Panc1 (cell line): ENCODE measurements at regions not wholly inside any gene's neighbourhood (a gene's known extent, or its start where the extent isn't known, plus 50 kb on each side); places are given as distances from the start of the nearest gene placed in this dataset.
"Not testable (repeated sequence)": the region's sequence is repeated elsewhere in the genome, so short reads cannot be mapped to it uniquely, and the experiment has no call there.

ENCODE experiments used
- ATAC-seq: fragments of 200-7000 bp; cut with Tn5 transposase; 2 replicates; pipeline ENCODE4 v1.9.1; 2020; ENCODE audit warnings: mild to moderate bottlenecking, moderate library complexity
- BruUV-seq: library from RNA; stranded (reverse); fragments of 400-500 nt; replicated peaks from 2 replicates; lab custom pipeline; 2021; lab: Mats Ljungman, UMichigan
- CTCF ChIA-PET: fragments of 300-600 bp; sonication (Branson Sonifier 250); formaldehyde crosslinking; loops from one replicate; lab custom pipeline; 2022; ENCODE audit warnings: antibody characterized with exemption; lab: Charles Lee
- POLR2A ChIA-PET: fragments of 300-600 bp; sonication (Branson Sonifier 250); formaldehyde crosslinking; loops from one replicate; lab custom pipeline; 2022; ENCODE audit warnings: antibody characterized with exemption; lab: Charles Lee
- DNase-seq: peaks from one replicate; pipeline ENCODE4 v3.0.0-alpha.2; 2010; ENCODE audit warnings: low read depth, low spot score
- H3K27ac ChIP-seq: 2 replicates; pipeline ENCODE4 v1.5.1; 2011; ENCODE audit warnings: mild to moderate bottlenecking, low read length, inconsistent platforms
- H3K27me3 ChIP-seq: fragments of 200-500 bp; sonication (Bioruptor generic); 2 replicates; pipeline ENCODE4 v1.6.0; 2014; ENCODE audit warnings: low read length, inconsistent platforms; ENCODE audit not compliant: control insufficient read depth, insufficient read depth
- H3K36me3 ChIP-seq: fragments of 200-500 bp; sonication (Bioruptor generic); 2 replicates; pipeline ENCODE4 v1.5.1; 2014; ENCODE audit warnings: inconsistent platforms, mild to moderate bottlenecking, low read length, moderate library complexity; ENCODE audit not compliant: control insufficient read depth, insufficient read depth
- H3K4me1 ChIP-seq: 2 replicates; pipeline ENCODE4 v1.5.1; 2011; ENCODE audit warnings: inconsistent platforms, mild to moderate bottlenecking, low read length, moderate library complexity; ENCODE audit not compliant: control insufficient read depth, insufficient read depth
- H3K4me3 ChIP-seq, 2 experiments: 2 replicates each; pipeline ENCODE4 v1.5.1; 2011 to 2012; ENCODE audit warnings: low read depth in 2 of 2, low read length in 2 of 2, mild to moderate bottlenecking in 2 of 2, inconsistent platforms in 1 of 2, moderate library complexity in 1 of 2
- H3K9me3 ChIP-seq: fragments of 200-500 bp; sonication (Bioruptor generic); 2 replicates; pipeline ENCODE4 v1.5.1; 2014; ENCODE audit warnings: low read depth, mild to moderate bottlenecking, inconsistent platforms, low read length, moderate library complexity; ENCODE audit not compliant: control insufficient read depth, insufficient read depth
- POLR2AphosphoS5 ChIP-seq: IDR thresholded peaks from 2 replicates; pipeline ENCODE4 v1.6.1; 2012; ENCODE audit warnings: mild to moderate bottlenecking, low read depth, low read length, moderate library complexity
- SIN3A ChIP-seq: IDR thresholded peaks from 2 replicates; pipeline ENCODE4 v1.6.1; 2012; ENCODE audit warnings: low read depth, mild to moderate bottlenecking, low read length, moderate library complexity, borderline replicate concordance; ENCODE audit not compliant: insufficient read depth
- TCF7L2 ChIP-seq: IDR thresholded peaks from 2 replicates; pipeline ENCODE4 v1.6.1; 2011; ENCODE audit warnings: mild to moderate bottlenecking, low read depth, low read length, inconsistent platforms
- in situ Hi-C: cut with HindIII; loops from 2 replicates; pipeline ENCODE4 v1.10.0; 2016; ENCODE audit warnings: low sequenced_read_pairs, low pct_unique_long_range_greater_than_20kb
- intact Hi-C: fragments of 100-400 bp; cut with micrococcal nuclease; formaldehyde crosslinking; loops from one replicate; pipeline ENCODE4 v1.10.0; 2022; ENCODE audit not compliant: unreplicated experiment
- TF ChIP-seq, protein P1 (sequence below): fragments of 450-650 bp; IDR thresholded peaks from 2 replicates; pipeline ENCODE4 v1.5.1; 2017; ENCODE audit warnings: mild to moderate bottlenecking
- TF ChIP-seq, protein P2 (sequence below), 2 experiments: IDR thresholded peaks; 2 replicates each; pipeline ENCODE4 v1.6.1; 2011 to 2012; ENCODE audit warnings: low read depth in 2 of 2, control low read depth in 1 of 2, low read length in 1 of 2, mild to moderate bottlenecking in 1 of 2, moderate library complexity in 1 of 2; ENCODE audit not compliant: insufficient read depth in 1 of 2

DNA sequence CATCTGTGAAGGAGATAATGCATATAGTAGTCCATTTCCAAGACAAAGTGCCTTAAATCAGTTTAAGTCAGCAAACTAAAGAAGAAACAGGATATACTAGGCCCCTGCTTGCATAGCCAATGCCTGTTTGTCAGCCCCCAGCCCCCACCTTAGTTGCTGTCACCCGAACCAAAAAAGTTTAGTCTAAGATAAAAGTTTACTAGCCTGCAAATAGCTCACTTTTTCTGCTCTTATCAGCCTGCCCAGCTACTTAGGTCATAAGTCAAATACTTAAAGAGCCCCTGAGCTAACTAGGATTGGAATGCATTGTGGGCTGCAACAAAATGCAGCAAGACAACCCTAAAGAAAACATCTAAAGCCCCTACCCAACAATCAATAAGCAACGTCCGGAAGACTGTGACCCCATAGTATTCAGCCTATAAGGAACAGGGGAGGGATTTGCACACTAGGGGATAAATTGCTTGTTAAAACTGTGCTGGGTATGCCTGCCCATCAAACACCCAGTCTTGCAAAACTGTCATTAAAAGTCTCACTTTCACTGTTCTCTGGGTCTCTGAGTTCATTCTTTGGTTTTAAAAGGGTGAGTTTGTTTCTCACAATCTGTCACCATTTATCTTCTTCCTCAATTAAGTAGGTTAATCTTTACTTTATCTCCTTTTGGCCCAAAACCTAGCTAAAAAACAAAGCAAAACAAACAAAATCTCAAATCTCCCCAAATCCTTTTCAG lies 92.4 kb upstream of the CEP78 start:
- no peaks in the 10 kb centered on the region for H3K9me3 ChIP-seq
- TF ChIP-seq TCF7L2 (no peak), POLR2AphosphoS5 (no peak), SIN3A (no peak)
- TF ChIP-seq, protein P1, sequence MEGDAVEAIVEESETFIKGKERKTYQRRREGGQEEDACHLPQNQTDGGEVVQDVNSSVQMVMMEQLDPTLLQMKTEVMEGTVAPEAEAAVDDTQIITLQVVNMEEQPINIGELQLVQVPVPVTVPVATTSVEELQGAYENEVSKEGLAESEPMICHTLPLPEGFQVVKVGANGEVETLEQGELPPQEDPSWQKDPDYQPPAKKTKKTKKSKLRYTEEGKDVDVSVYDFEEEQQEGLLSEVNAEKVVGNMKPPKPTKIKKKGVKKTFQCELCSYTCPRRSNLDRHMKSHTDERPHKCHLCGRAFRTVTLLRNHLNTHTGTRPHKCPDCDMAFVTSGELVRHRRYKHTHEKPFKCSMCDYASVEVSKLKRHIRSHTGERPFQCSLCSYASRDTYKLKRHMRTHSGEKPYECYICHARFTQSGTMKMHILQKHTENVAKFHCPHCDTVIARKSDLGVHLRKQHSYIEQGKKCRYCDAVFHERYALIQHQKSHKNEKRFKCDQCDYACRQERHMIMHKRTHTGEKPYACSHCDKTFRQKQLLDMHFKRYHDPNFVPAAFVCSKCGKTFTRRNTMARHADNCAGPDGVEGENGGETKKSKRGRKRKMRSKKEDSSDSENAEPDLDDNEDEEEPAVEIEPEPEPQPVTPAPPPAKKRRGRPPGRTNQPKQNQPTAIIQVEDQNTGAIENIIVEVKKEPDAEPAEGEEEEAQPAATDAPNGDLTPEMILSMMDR = no peak
- TF ChIP-seq, protein P2, sequence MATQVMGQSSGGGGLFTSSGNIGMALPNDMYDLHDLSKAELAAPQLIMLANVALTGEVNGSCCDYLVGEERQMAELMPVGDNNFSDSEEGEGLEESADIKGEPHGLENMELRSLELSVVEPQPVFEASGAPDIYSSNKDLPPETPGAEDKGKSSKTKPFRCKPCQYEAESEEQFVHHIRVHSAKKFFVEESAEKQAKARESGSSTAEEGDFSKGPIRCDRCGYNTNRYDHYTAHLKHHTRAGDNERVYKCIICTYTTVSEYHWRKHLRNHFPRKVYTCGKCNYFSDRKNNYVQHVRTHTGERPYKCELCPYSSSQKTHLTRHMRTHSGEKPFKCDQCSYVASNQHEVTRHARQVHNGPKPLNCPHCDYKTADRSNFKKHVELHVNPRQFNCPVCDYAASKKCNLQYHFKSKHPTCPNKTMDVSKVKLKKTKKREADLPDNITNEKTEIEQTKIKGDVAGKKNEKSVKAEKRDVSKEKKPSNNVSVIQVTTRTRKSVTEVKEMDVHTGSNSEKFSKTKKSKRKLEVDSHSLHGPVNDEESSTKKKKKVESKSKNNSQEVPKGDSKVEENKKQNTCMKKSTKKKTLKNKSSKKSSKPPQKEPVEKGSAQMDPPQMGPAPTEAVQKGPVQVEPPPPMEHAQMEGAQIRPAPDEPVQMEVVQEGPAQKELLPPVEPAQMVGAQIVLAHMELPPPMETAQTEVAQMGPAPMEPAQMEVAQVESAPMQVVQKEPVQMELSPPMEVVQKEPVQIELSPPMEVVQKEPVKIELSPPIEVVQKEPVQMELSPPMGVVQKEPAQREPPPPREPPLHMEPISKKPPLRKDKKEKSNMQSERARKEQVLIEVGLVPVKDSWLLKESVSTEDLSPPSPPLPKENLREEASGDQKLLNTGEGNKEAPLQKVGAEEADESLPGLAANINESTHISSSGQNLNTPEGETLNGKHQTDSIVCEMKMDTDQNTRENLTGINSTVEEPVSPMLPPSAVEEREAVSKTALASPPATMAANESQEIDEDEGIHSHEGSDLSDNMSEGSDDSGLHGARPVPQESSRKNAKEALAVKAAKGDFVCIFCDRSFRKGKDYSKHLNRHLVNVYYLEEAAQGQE (IDR thresholded peaks at IDR 0.05; ENCODE audit: insufficient read depth in 1 of 2, low read depth in 2 of 2, low read length in 1 of 2) = no peak
- intact Hi-C loops = no loop called here
- H3K27ac ChIP-seq = no peak overlapping the region
- DNase-seq (no peak), ATAC-seq (no peak)
- H3K4me1 ChIP-seq = no peaks in the 10 kb centered on the region
- H3K4me3 ChIP-seq = no peak overlapping the region
- ChIA-PET CTCF (interaction anchor here (0.5 kb wide), 1 partner anchor 94 kb away, joined by 7 read pairs; no protein-coding TSS in a partner anchor), POLR2A (no interaction called here)
- H3K36me3 ChIP-seq = no peaks in the 10 kb centered on the region
- no peaks in the 10 kb centered on the region for H3K27me3 ChIP-seq
- BruUV-seq = no TSS peak
- in situ Hi-C loops = no loop called here

DNA sequence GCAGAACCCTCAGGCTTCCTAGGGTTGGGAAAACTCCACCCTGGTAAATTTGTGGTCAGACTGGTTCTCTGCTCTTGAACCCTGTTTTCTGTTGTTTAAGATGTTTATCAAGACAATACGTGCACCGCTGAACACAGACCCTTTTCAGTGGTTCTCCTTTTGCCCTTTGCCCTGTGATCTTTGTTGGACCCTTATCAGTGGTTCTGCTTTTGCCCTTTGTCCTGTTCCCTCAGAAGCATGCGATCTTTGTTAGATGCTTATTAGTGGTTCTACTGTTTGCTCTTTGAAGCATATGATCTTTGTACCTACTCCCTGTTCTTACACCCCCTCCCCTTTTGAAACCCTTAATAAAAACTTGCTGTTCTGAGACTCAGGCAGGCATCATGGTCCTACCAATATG lies 93.6 kb upstream of the CEP78 start:
- H3K9me3 ChIP-seq, POLR2A ChIA-PET, intact Hi-C loops, H3K4me1 ChIP-seq, DNase-seq, H3K36me3 ChIP-seq, ATAC-seq, CTCF ChIA-PET, H3K4me3 ChIP-seq, in situ Hi-C loops, BruUV-seq, H3K27me3 ChIP-seq, H3K27ac ChIP-seq: not testable (repeated sequence)

DNA sequence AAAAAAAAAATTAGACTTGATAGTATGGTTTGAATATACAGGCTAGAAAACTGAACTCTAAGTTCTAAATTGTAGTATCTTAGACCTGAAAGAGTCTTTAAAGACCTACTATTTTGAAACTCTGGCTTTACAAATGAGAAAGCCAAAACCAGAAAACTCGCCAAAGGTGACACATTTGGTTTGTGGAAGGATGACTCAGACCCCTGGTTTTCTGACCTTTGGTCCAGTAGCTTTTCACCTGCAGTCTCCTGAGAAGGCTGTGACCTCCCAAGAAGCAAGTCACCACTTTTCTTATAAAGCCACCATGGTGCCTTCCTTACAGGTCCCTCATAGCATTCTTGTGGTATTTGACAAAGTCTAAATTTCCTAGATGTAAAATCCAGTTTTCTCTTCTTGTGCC lies 102.1 kb upstream of the CEP78 start:
- BruUV-seq = no TSS peak
- intact Hi-C loops = loop anchor here (5.0 kb wide), 1 partner anchor 104 kb away; the partner anchor contains the start of gene CEP78
- in situ Hi-C loops = no loop called here

More for the DNA sequence above, 102.1 kb upstream of the CEP78 start:
- no peak for TF ChIP-seq TCF7L2
- TF ChIP-seq, protein P1 = no peak
- no peak for TF ChIP-seq POLR2AphosphoS5
- no peak for TF ChIP-seq SIN3A
- TF ChIP-seq, protein P2 (IDR thresholded peaks at IDR 0.05; ENCODE audit: insufficient read depth in 1 of 2, low read depth in 2 of 2, low read length in 1 of 2) = no peak
- ChIA-PET POLR2A (no interaction called here), CTCF (no interaction called here)
- no peaks in the 10 kb centered on the region for H3K9me3 ChIP-seq
- H3K4me3 ChIP-seq = no peak overlapping the region
- ATAC-seq = no peak
- H3K36me3 ChIP-seq = no peaks in the 10 kb centered on the region
- H3K4me1 ChIP-seq = 0 out of 2 replicates have a peak, but pooled peaks cover 4% of the 10 kb centered on the region
- H3K27ac ChIP-seq = no peak overlapping the region
- H3K27me3 ChIP-seq = no peaks in the 10 kb centered on the region
- DNase-seq = no peak
